GM23248 (cell line): ENCODE measurements at regions not wholly inside any gene's neighbourhood (a gene's known extent, or its start where the extent isn't known, plus 50 kb on each side); places are given as distances from the start of the nearest gene placed in this dataset.

Experiments
- EZH2 ChIP-seq: fragments of 200-600 bp; sonication (generic); IDR thresholded peaks from 2 replicates; pipeline ENCODE4 v1.6.1; 2018; ENCODE audit warnings: antibody characterized with exemption, mild to moderate bottlenecking; ENCODE audit not compliant: insufficient read depth, poor library complexity, severe bottlenecking
- EZH2phosphoT487 ChIP-seq: fragments of 200-600 bp; sonication (generic); IDR thresholded peaks from 2 replicates; pipeline ENCODE4 v1.6.1; 2018; ENCODE audit warnings: antibody characterized with exemption, moderate library complexity, mild to moderate bottlenecking, low read depth; ENCODE audit not compliant: insufficient read depth

- TF ChIP-seq EZH2phosphoT487 (no peak), EZH2 (no peak)
These were observed 60.2 kb upstream of the GALNT13 start for GRCh38 chr2:153811516-153811915.
